WTC11 (cell line): ENCODE measurements at regions not wholly inside any gene's neighbourhood (a gene's known extent, or its start where the extent isn't known, plus 50 kb on each side); places are given as distances from the start of the nearest gene placed in this dataset.

ENCODE experiments used
- ATAC-seq: fragments of 200-7000 bp; cut with Tn5 transposase; 2 replicates; pipeline ENCODE4 v1.10.0; 2021; ENCODE audit warnings: mild to moderate bottlenecking, moderate library complexity
- CTCF ChIA-PET: fragments of 300-600 bp; sonication (Branson Sonifier 250); formaldehyde crosslinking; loops from one replicate; lab custom pipeline; 2021; ENCODE audit warnings: antibody characterized with exemption; lab: Charles Lee
- POLR2A ChIA-PET: fragments of 350-600 bp; sonication (Branson Sonifier 250); formaldehyde crosslinking; loops from one replicate; lab custom pipeline; 2021; ENCODE audit warnings: antibody characterized with exemption; lab: Charles Lee
- DNase-seq: peaks from one replicate; pipeline ENCODE4 v3.0.0; 2021; ENCODE audit warnings: low spot score
- H3K27ac Mint-ChIP-seq: 2 replicates; pipeline ENCODE4 v1.8.0; 2021; ENCODE audit warnings: mixed read lengths
- H3K27me3 Mint-ChIP-seq: 2 replicates; pipeline ENCODE4 v1.8.0; 2021; ENCODE audit warnings: low read depth, mild to moderate bottlenecking, moderate library complexity, mixed read lengths
- H3K36me3 Mint-ChIP-seq: 2 replicates; pipeline ENCODE4 v1.8.0; 2021; ENCODE audit warnings: mixed read lengths
- H3K4me1 Mint-ChIP-seq: 2 replicates; pipeline ENCODE4 v1.8.0; 2022; ENCODE audit warnings: mixed read lengths
- H3K4me3 Mint-ChIP-seq: 2 replicates; pipeline ENCODE4 v1.8.0; 2021; ENCODE audit warnings: mild to moderate bottlenecking, moderate library complexity, mixed read lengths
- H3K9me3 Mint-ChIP-seq: 2 replicates; pipeline ENCODE4 v1.8.0; 2021; ENCODE audit warnings: mixed read lengths
- CBFB ChIP-seq: sonication (generic); formaldehyde crosslinking; IDR thresholded peaks from 2 replicates; pipeline ENCODE4 v1.8.1; 2022; ENCODE audit warnings: mild to moderate bottlenecking, low read depth, missing genetic modification reagents
- CREB1 ChIP-seq: sonication (generic); formaldehyde crosslinking; IDR thresholded peaks from 2 replicates; pipeline ENCODE4 v1.8.0; 2023; ENCODE audit warnings: mild to moderate bottlenecking, missing genetic modification reagents
- EMX1 ChIP-seq: fragments of 250-450 bp; sonication (Bioruptor Pico); IDR thresholded peaks from 2 replicates; pipeline ENCODE4 v1.8.0; 2021; ENCODE audit warnings: mild to moderate bottlenecking
- FOXK1 ChIP-seq: sonication (generic); formaldehyde crosslinking; IDR thresholded peaks from 2 replicates; pipeline ENCODE4 v1.8.0; 2022; ENCODE audit warnings: mild to moderate bottlenecking, moderate library complexity, missing genetic modification reagents
- SP1 ChIP-seq: sonication (generic); formaldehyde crosslinking; conservative IDR thresholded peaks from 2 replicates; pipeline ENCODE4 v1.8.1; 2022; ENCODE audit warnings: missing genetic modification reagents
- ZNF121 ChIP-seq: sonication (generic); formaldehyde crosslinking; IDR thresholded peaks from 2 replicates; pipeline ENCODE4 v1.8.0; 2023; ENCODE audit warnings: missing genetic modification reagents
- ZNF317 ChIP-seq: sonication (generic); formaldehyde crosslinking; IDR thresholded peaks from 2 replicates; pipeline ENCODE4 v1.8.1; 2023; ENCODE audit warnings: low read depth, mild to moderate bottlenecking, moderate library complexity, missing genetic modification reagents, borderline replicate concordance
- TF ChIP-seq, protein P1 (sequence below): fragments of 250-450 bp; sonication (Bioruptor Pico); IDR thresholded peaks from 2 replicates; pipeline ENCODE4 v1.9.0; 2021; ENCODE audit warnings: mild to moderate bottlenecking
- TF ChIP-seq, protein P2 (sequence below): sonication (generic); formaldehyde crosslinking; IDR thresholded peaks from 2 replicates; pipeline ENCODE4 v1.8.0; 2022; ENCODE audit warnings: missing genetic modification reagents
- TF ChIP-seq, protein P3 (sequence below): sonication (generic); formaldehyde crosslinking; IDR thresholded peaks from 2 replicates; pipeline ENCODE4 v1.8.1; 2023; ENCODE audit warnings: mild to moderate bottlenecking, missing genetic modification reagents, borderline replicate concordance
- TF ChIP-seq, protein P4 (sequence below): sonication (generic); formaldehyde crosslinking; IDR thresholded peaks from 2 replicates; pipeline ENCODE4 v1.8.0; 2023; ENCODE audit warnings: mild to moderate bottlenecking, missing genetic modification reagents
- TF ChIP-seq, protein P5 (sequence below): sonication (generic); formaldehyde crosslinking; IDR thresholded peaks from 2 replicates; pipeline ENCODE4 v1.8.1; 2022; ENCODE audit warnings: mild to moderate bottlenecking, moderate library complexity, missing genetic modification reagents
- TF ChIP-seq, protein P6 (sequence below): fragments of 200-600 bp; IDR thresholded peaks from 2 replicates; pipeline ENCODE4 v1.8.0; 2022; ENCODE audit warnings: antibody characterized with exemption

DNA sequence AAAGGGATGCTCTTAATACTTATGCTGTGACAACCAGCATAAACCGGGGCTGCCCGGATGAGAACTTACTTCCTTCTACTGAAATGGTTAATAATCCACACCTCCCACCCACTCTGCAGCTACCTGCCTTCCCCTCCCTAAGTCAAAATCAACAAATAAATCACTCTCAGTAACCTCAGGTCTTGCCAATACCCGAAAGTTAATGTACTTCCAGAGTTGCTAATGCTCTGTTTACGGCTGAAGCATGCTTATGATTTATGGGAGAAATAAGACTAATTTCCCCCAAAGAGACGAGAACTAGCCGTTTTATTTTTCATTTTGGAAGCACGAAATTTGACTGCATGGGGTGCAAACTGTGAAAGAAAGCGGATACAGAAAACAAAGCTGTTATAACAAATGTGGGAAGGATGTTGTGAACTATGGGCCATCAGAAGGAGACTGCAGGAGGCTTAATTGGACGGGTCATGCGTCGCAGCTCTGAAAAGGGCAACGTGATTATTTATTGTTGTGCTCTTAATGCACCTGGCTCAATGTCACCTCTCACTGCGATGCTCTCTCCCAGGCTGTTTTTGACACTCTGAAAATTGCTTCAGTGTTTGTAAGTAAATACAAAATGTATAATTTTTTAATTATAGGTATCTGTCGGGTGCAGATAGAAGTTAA is 114.0 kb upstream of the SLC7A1 start:
- no peak for ATAC-seq
- TF ChIP-seq, protein P1, sequence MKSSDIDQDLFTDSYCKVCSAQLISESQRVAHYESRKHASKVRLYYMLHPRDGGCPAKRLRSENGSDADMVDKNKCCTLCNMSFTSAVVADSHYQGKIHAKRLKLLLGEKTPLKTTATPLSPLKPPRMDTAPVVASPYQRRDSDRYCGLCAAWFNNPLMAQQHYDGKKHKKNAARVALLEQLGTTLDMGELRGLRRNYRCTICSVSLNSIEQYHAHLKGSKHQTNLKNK (CRISPR knock-in tag) = no peak
- TF ChIP-seq, protein P2, sequence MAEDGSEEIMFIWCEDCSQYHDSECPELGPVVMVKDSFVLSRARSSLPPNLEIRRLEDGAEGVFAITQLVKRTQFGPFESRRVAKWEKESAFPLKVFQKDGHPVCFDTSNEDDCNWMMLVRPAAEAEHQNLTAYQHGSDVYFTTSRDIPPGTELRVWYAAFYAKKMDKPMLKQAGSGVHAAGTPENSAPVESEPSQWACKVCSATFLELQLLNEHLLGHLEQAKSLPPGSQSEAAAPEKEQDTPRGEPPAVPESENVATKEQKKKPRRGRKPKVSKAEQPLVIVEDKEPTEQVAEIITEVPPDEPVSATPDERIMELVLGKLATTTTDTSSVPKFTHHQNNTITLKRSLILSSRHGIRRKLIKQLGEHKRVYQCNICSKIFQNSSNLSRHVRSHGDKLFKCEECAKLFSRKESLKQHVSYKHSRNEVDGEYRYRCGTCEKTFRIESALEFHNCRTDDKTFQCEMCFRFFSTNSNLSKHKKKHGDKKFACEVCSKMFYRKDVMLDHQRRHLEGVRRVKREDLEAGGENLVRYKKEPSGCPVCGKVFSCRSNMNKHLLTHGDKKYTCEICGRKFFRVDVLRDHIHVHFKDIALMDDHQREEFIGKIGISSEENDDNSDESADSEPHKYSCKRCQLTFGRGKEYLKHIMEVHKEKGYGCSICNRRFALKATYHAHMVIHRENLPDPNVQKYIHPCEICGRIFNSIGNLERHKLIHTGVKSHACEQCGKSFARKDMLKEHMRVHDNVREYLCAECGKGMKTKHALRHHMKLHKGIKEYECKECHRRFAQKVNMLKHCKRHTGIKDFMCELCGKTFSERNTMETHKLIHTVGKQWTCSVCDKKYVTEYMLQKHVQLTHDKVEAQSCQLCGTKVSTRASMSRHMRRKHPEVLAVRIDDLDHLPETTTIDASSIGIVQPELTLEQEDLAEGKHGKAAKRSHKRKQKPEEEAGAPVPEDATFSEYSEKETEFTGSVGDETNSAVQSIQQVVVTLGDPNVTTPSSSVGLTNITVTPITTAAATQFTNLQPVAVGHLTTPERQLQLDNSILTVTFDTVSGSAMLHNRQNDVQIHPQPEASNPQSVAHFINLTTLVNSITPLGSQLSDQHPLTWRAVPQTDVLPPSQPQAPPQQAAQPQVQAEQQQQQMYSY (CRISPR knock-in tag) = no peak
- TF ChIP-seq EMX1 (no peak), ZNF121 (CRISPR knock-in tag) (no peak), CBFB (CRISPR knock-in tag) (no peak), ZNF317 (CRISPR knock-in tag) (no peak), FOXK1 (CRISPR knock-in tag) (no peak)
- TF ChIP-seq, protein P3, sequence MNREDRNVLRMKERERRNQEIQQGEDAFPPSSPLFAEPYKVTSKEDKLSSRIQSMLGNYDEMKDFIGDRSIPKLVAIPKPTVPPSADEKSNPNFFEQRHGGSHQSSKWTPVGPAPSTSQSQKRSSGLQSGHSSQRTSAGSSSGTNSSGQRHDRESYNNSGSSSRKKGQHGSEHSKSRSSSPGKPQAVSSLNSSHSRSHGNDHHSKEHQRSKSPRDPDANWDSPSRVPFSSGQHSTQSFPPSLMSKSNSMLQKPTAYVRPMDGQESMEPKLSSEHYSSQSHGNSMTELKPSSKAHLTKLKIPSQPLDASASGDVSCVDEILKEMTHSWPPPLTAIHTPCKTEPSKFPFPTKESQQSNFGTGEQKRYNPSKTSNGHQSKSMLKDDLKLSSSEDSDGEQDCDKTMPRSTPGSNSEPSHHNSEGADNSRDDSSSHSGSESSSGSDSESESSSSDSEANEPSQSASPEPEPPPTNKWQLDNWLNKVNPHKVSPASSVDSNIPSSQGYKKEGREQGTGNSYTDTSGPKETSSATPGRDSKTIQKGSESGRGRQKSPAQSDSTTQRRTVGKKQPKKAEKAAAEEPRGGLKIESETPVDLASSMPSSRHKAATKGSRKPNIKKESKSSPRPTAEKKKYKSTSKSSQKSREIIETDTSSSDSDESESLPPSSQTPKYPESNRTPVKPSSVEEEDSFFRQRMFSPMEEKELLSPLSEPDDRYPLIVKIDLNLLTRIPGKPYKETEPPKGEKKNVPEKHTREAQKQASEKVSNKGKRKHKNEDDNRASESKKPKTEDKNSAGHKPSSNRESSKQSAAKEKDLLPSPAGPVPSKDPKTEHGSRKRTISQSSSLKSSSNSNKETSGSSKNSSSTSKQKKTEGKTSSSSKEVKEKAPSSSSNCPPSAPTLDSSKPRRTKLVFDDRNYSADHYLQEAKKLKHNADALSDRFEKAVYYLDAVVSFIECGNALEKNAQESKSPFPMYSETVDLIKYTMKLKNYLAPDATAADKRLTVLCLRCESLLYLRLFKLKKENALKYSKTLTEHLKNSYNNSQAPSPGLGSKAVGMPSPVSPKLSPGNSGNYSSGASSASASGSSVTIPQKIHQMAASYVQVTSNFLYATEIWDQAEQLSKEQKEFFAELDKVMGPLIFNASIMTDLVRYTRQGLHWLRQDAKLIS (CRISPR knock-in tag) = no peak
- TF ChIP-seq, protein P4, sequence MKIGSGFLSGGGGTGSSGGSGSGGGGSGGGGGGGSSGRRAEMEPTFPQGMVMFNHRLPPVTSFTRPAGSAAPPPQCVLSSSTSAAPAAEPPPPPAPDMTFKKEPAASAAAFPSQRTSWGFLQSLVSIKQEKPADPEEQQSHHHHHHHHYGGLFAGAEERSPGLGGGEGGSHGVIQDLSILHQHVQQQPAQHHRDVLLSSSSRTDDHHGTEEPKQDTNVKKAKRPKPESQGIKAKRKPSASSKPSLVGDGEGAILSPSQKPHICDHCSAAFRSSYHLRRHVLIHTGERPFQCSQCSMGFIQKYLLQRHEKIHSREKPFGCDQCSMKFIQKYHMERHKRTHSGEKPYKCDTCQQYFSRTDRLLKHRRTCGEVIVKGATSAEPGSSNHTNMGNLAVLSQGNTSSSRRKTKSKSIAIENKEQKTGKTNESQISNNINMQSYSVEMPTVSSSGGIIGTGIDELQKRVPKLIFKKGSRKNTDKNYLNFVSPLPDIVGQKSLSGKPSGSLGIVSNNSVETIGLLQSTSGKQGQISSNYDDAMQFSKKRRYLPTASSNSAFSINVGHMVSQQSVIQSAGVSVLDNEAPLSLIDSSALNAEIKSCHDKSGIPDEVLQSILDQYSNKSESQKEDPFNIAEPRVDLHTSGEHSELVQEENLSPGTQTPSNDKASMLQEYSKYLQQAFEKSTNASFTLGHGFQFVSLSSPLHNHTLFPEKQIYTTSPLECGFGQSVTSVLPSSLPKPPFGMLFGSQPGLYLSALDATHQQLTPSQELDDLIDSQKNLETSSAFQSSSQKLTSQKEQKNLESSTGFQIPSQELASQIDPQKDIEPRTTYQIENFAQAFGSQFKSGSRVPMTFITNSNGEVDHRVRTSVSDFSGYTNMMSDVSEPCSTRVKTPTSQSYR (CRISPR knock-in tag) = no peak
- Mint-ChIP-seq H3K4me1 (peaks cover 6% of the 10 kb centered on the region), H3K27ac (no peak overlapping the region), H3K27me3 (no peaks in the 10 kb centered on the region), H3K36me3 (no peaks in the 10 kb centered on the region), H3K4me3 (no peak overlapping the region), H3K9me3 (peaks cover 11% of the 10 kb centered on the region)
- POLR2A ChIA-PET = no interaction called here
- CTCF ChIA-PET = interaction anchor here (3.9 kb wide), 1 partner anchor 202 kb away, joined by 66 read pairs; no protein-coding TSS in a partner anchor
- DNase-seq = no peak

DNA sequence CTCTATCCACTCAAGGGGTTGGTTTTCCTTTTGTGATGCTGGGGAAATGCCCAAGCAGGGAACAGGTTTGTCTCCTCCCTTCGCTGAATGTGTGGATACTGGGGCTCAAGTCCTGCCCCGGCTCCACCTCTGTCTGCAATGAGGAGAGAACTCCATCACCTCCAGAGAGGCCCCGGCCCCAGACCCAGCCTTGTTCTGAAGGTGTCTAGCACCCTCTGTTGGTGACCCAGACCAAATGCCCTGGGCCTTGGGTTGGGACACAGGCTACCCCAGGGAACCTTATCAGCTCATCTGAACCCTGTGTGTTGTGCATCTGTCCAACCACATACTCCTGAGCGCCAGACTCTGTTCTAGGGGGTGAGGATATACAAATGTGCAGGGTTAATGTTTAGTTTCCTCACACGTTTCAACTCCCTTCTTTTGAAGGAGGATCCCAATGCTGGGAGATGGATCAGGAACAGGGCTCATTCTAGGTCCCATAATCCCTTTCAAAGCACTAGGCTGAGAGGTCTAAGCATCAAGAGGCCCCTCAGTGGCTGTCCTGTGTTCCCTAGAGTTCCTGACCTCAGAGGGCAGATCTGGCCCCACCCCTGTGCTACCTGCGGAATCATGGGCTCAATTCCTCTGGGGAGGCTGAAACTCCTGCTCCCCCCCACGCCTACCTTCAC is 112.5 kb upstream of the SLC7A1 start:
- Mint-ChIP-seq H3K9me3 (peaks cover 14% of the 10 kb centered on the region), H3K27me3 (no peaks in the 10 kb centered on the region; the same call in 1 of the 2 replicates), H3K4me1 (peaks cover 12% of the 10 kb centered on the region), H3K27ac (no peak overlapping the region), H3K4me3 (no peak overlapping the region), H3K36me3 (no peaks in the 10 kb centered on the region)
- ChIA-PET CTCF (interaction anchor here (0.5 to 3.9 kb wide), 24 partner anchors 10 to 405 kb away, joined by 3 to 66 read pairs (median 4); partner anchors contain the start of gene SLC7A1), POLR2A (interaction anchor here (1.1 kb wide), 1 partner anchor 112 kb away, joined by 3 read pairs; the partner anchor contains the start of gene SLC7A1)
- TF ChIP-seq CREB1 (CRISPR knock-in tag) (no peak), SP1 (CRISPR knock-in tag) (no peak)
- TF ChIP-seq, protein P3 (CRISPR knock-in tag) = no peak
- TF ChIP-seq, protein P5, sequence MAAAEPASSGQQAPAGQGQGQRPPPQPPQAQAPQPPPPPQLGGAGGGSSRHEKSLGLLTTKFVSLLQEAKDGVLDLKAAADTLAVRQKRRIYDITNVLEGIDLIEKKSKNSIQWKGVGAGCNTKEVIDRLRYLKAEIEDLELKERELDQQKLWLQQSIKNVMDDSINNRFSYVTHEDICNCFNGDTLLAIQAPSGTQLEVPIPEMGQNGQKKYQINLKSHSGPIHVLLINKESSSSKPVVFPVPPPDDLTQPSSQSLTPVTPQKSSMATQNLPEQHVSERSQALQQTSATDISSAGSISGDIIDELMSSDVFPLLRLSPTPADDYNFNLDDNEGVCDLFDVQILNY (CRISPR knock-in tag) = no peak
- TF ChIP-seq, protein P6, sequence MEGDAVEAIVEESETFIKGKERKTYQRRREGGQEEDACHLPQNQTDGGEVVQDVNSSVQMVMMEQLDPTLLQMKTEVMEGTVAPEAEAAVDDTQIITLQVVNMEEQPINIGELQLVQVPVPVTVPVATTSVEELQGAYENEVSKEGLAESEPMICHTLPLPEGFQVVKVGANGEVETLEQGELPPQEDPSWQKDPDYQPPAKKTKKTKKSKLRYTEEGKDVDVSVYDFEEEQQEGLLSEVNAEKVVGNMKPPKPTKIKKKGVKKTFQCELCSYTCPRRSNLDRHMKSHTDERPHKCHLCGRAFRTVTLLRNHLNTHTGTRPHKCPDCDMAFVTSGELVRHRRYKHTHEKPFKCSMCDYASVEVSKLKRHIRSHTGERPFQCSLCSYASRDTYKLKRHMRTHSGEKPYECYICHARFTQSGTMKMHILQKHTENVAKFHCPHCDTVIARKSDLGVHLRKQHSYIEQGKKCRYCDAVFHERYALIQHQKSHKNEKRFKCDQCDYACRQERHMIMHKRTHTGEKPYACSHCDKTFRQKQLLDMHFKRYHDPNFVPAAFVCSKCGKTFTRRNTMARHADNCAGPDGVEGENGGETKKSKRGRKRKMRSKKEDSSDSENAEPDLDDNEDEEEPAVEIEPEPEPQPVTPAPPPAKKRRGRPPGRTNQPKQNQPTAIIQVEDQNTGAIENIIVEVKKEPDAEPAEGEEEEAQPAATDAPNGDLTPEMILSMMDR = peak; percentile 76
- ATAC-seq (peak; percentile 97), DNase-seq (peak; percentile 81)
